K562 (cell line): ENCODE measurements at regions not wholly inside any gene's neighbourhood (a gene's known extent, or its start where the extent isn't known, plus 50 kb on each side); places are given as distances from the start of the nearest gene placed in this dataset.

ENCODE experiments used
- ATAC-seq: fragments of 200-7000 bp; cut with Tn5 transposase; 3 replicates; pipeline ENCODE4 v1.9.1; 2020; ENCODE audit warnings: moderate library complexity
- BruUV-seq: library from RNA; stranded (reverse); fragments of 400-500 nt; replicated peaks from 2 replicates; lab custom pipeline; 2021; lab: Mats Ljungman, UMichigan
- CTCF ChIA-PET: fragments of 300-600 bp; formaldehyde crosslinking; extraction: SDS; loops from one replicate; lab custom pipeline; 2021; ENCODE audit warnings: low intra/inter-chr PET ratio; lab: Yijun Ruan, JAX
- POLR2A ChIA-PET: fragments of 300-600, 350-650 bp; sonication (Branson Sonifier 250); formaldehyde crosslinking; extraction: SDS; loops from one replicate; lab custom pipeline; 2021; ENCODE audit warnings: antibody characterized with exemption, inconsistent platforms; lab: Yijun Ruan, JAX
- DNase-seq, 4 experiments: peaks; one replicate each; pipeline versions ENCODE4 v3.0.0 to v3.0.0-alpha.2; 2011 to 2018; ENCODE audit warnings: low spot score in 3 of 4, mixed read lengths in 3 of 4; ENCODE audit errors: extremely low read depth in 1 of 4
- FAIRE-seq: peaks from 2 replicates; lab custom pipeline; 2011; peaks lifted over from hg19 to GRCh38; lab: Jason Lieb, UNC
- H2AFZ ChIP-seq: 2 replicates; pipeline ENCODE4 v1.6.0; 2011; ENCODE audit warnings: low read depth, low read length, control low read depth, inconsistent platforms
- H3K27ac ChIP-seq: fragments of 200-600 bp; 3 replicates; pipeline ENCODE4 v1.8.0; 2011; ENCODE audit warnings: low read depth, mild to moderate bottlenecking, control low read depth, inconsistent platforms, low read length, moderate library complexity, mixed read lengths; ENCODE audit errors: extremely low read depth
- H3K27me3 ChIP-seq, 2 experiments: fragments of 300-600 bp in 1 of 2; 2 replicates in 1 of 2; 3 replicates in 1 of 2; pipeline versions ENCODE4 v1.6.0 to v1.8.0; 2011; ENCODE audit warnings: inconsistent platforms in 2 of 2, low read length in 2 of 2, mild to moderate bottlenecking in 1 of 2, mixed read lengths in 1 of 2, moderate library complexity in 1 of 2; ENCODE audit not compliant: control insufficient read depth in 2 of 2, insufficient read depth in 2 of 2
- H3K36me3 ChIP-seq: fragments of 300-600 bp; 3 replicates; pipeline ENCODE4 v1.8.0; 2011; ENCODE audit warnings: mild to moderate bottlenecking, low read length, inconsistent platforms; ENCODE audit not compliant: control insufficient read depth, insufficient read depth
- H3K4me1 ChIP-seq, 2 experiments: fragments of 200-600 bp in 1 of 2; replicated peaks in 1 of 2; 2 replicates in 1 of 2; 3 replicates in 1 of 2; pipeline versions ENCODE4 v1.5.1 to v1.8.0; 2011; ENCODE audit warnings: inconsistent platforms in 2 of 2, low read length in 2 of 2, mild to moderate bottlenecking in 1 of 2, mixed read lengths in 1 of 2, moderate library complexity in 1 of 2; ENCODE audit not compliant: control insufficient read depth in 2 of 2, insufficient read depth in 2 of 2
- H3K4me2 ChIP-seq: 2 replicates; pipeline ENCODE4 v1.6.1; 2011; ENCODE audit warnings: low read length, control low read depth, inconsistent platforms, mixed read lengths; ENCODE audit not compliant: insufficient read depth
- H3K4me3 ChIP-seq: fragments of 200-600 bp; sonication (generic), shearing (Covaris generic); 2 replicates; pipeline ENCODE4 v1.5.1; 2016; ENCODE audit warnings: control low read depth, inconsistent platforms
- H3K79me2 ChIP-seq: fragments of 200-600 bp; 3 replicates; pipeline ENCODE4 v1.8.0; 2011; ENCODE audit warnings: low read length, inconsistent platforms; ENCODE audit not compliant: control insufficient read depth, insufficient read depth
- H3K9ac ChIP-seq, 2 experiments: 2 replicates each; pipeline versions ENCODE4 v1.6.0 to v1.6.1; 2011; ENCODE audit warnings: low read depth in 2 of 2, low read length in 2 of 2, control low read depth in 1 of 2, inconsistent platforms in 1 of 2, mild to moderate bottlenecking in 1 of 2, mixed read lengths in 1 of 2; ENCODE audit not compliant: insufficient read depth in 1 of 2
- H3K9me1 ChIP-seq: one replicate; pipeline ENCODE4 v1.6.0; 2011; ENCODE audit warnings: inconsistent platforms, mild to moderate bottlenecking, low read length, moderate library complexity; ENCODE audit not compliant: control insufficient read depth, insufficient read depth
- H3K9me3 ChIP-seq: replicated peaks from 2 replicates; pipeline ENCODE4 v1.5.1; 2011; ENCODE audit warnings: low read depth, low read length, inconsistent platforms; ENCODE audit not compliant: control insufficient read depth, insufficient read depth
- H4K20me1 ChIP-seq: replicated peaks from 2 replicates; pipeline ENCODE4 v1.6.1; 2011; ENCODE audit warnings: low read length, inconsistent platforms, mixed read lengths; ENCODE audit not compliant: control insufficient read depth, insufficient read depth
- NR1H2 ChIP-seq: sonication (generic); formaldehyde crosslinking; IDR thresholded peaks from 2 replicates; pipeline ENCODE4 v1.4.0; 2020; ENCODE audit warnings: mild to moderate bottlenecking, missing genetic modification reagents
- RBM25 ChIP-seq: fragments of 200-400 bp; formaldehyde crosslinking; IDR thresholded peaks from 2 replicates; pipeline ENCODE4 v1.6.1; 2018; ENCODE audit warnings: low read length, low read depth, moderate library complexity; ENCODE audit not compliant: severe bottlenecking
- whole genome bisulfite sequencing: fragments of 100-300 bp; shearing (Covaris generic); methylation state at CpG from one replicate; pipeline ENCODE4 v1.1.6; 2016; ENCODE audit warnings: low coverage, mixed read lengths; ENCODE audit not compliant: insufficient coverage; ENCODE audit errors: missing lambda C conversion rate; 5-methylcytosine and 5-hydroxymethylcytosine counted together
- in situ Hi-C: fragments of 300-500 bp; cut with MboI; formaldehyde crosslinking; loops from 4 replicates; pipeline ENCODE4 v1.15.0; 2018; ENCODE audit warnings: inconsistent platforms, mixed read lengths
- intact Hi-C: fragments of 100-400 bp; cut with micrococcal nuclease; formaldehyde crosslinking; loops from 2 replicates; pipeline ENCODE4 v1.14.2; 2022

- H3K4me2 ChIP-seq = no peak overlapping the region
- ChIA-PET POLR2A (interaction anchor here (0.6 to 3.0 kb wide), 5 partner anchors 9 to 533 kb away, joined by 3 to 14 read pairs (median 3); no protein-coding TSS in a partner anchor), CTCF (no interaction called here)
- intact Hi-C loops = no loop called here
- DNase-seq = no peak
- no peaks in the 10 kb centered on the region for H3K79me2 ChIP-seq
- H4K20me1 ChIP-seq = no peaks in the 10 kb centered on the region
- no peaks in the 10 kb centered on the region for H3K36me3 ChIP-seq
- ATAC-seq = no peak
- BruUV-seq = no TSS peak
- WGBS = 66% methylated on average over 13 of the region's 13 CpGs
- no peak for TF ChIP-seq NR1H2
- peak; percentile 35 for TF ChIP-seq RBM25
- no peak overlapping the region for H3K27ac ChIP-seq
- H3K9ac ChIP-seq = peak overlapping the region in 1 of 2 experiments; percentile 61; a peak in 2 of 4 replicates
- H3K9me3 ChIP-seq = no peaks in the 10 kb centered on the region
- H3K4me1 ChIP-seq = peaks cover 16 to 37% of the 10 kb centered on the region in 2 experiments
- peak overlapping the region; percentile 5; the same call in 1 of the 2 replicates for H2AFZ ChIP-seq
- H3K27me3 ChIP-seq = no peaks in the 10 kb centered on the region
- H3K9me1 ChIP-seq = no peaks in the 10 kb centered on the region
- H3K4me3 ChIP-seq = no peak overlapping the region
- in situ Hi-C loops = no loop called here
- no peak for FAIRE-seq
Observed at GRCh38 chr3:194265996-194266964, 84.8 kb downstream of the CPN2 start.
